Upper lobe of left lung (tissue), 4 donors: ENCODE measurements at regions not wholly inside any gene's neighbourhood (a gene's known extent, or its start where the extent isn't known, plus 50 kb on each side); places are given as distances from the start of the nearest gene placed in this dataset.

Experiments used
- POLR2A ChIP-seq, 4 donors: fragments of 450-650 bp; IDR thresholded peaks; one replicate each; pipeline ENCODE4 v1.5.1; 2016 to 2017; ENCODE audit warnings: antibody characterized with exemption in 4 of 4, mild to moderate bottlenecking in 2 of 4
- POLR2AphosphoS5 ChIP-seq, 2 donors: sonication (generic); formaldehyde crosslinking; IDR thresholded peaks; one replicate each; pipeline ENCODE4 v1.5.1; 2017; ENCODE audit warnings: antibody characterized with exemption in 2 of 2
- TF ChIP-seq, protein P1 (sequence below), 6 experiments: fragments of 450-650 bp in 4 of 6; fragments of 200-600 bp in 2 of 6; sonication (generic) in 2 of 6; IDR thresholded peaks; one replicate each; pipeline ENCODE4 v1.5.1; 2016 to 2019; ENCODE audit warnings: antibody characterized with exemption in 6 of 6

GRCh38 chr2:46850742-46851141, 64.9 kb downstream of the MCFD2 start:
- TF ChIP-seq, protein P1, sequence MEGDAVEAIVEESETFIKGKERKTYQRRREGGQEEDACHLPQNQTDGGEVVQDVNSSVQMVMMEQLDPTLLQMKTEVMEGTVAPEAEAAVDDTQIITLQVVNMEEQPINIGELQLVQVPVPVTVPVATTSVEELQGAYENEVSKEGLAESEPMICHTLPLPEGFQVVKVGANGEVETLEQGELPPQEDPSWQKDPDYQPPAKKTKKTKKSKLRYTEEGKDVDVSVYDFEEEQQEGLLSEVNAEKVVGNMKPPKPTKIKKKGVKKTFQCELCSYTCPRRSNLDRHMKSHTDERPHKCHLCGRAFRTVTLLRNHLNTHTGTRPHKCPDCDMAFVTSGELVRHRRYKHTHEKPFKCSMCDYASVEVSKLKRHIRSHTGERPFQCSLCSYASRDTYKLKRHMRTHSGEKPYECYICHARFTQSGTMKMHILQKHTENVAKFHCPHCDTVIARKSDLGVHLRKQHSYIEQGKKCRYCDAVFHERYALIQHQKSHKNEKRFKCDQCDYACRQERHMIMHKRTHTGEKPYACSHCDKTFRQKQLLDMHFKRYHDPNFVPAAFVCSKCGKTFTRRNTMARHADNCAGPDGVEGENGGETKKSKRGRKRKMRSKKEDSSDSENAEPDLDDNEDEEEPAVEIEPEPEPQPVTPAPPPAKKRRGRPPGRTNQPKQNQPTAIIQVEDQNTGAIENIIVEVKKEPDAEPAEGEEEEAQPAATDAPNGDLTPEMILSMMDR (IDR thresholded peaks at IDR 0.05), result no peak
- peak; percentile 9 to 21 for TF ChIP-seq POLR2AphosphoS5 (IDR thresholded peaks at IDR 0.05)
- TF ChIP-seq POLR2A (IDR thresholded peaks at IDR 0.05), result no peak
